GM12878 (cell line): ENCODE measurements at regions not wholly inside any gene's neighbourhood (a gene's known extent, or its start where the extent isn't known, plus 50 kb on each side); places are given as distances from the start of the nearest gene placed in this dataset.

ENCODE experiments used
- BMI1 ChIP-seq: fragments of 450-650 bp; IDR thresholded peaks from 2 replicates; pipeline ENCODE4 v1.6.1; 2016; ENCODE audit warnings: mild to moderate bottlenecking, moderate library complexity, borderline replicate concordance
- CTCF ChIP-seq, 3 experiments: IDR thresholded peaks in 2 of 3; conservative IDR thresholded peaks in 1 of 3; 2 replicates each; pipeline ENCODE4 v1.5.1; 2011; ENCODE audit warnings: low read depth in 3 of 3, low read length in 3 of 3, mild to moderate bottlenecking in 3 of 3, control low read depth in 2 of 3, moderate library complexity in 2 of 3, inconsistent platforms in 1 of 3, mixed read lengths in 1 of 3; ENCODE audit not compliant: control insufficient read depth in 2 of 3, insufficient read depth in 1 of 3; ENCODE audit errors: extremely low read depth in 1 of 3
- EGR1 ChIP-seq, 2 experiments: IDR thresholded peaks; 1 replicate in 1 of 2; 2 replicates in 1 of 2; pipeline ENCODE4 v1.6.1; 2011 to 2012; ENCODE audit warnings: low read depth in 2 of 2, low read length in 2 of 2, borderline replicate concordance in 1 of 2, mild to moderate bottlenecking in 1 of 2, moderate library complexity in 1 of 2
- EP300 ChIP-seq, 2 experiments: fragments of 150-350 bp in 1 of 2; IDR thresholded peaks; 2 replicates each; pipeline ENCODE4 v1.6.1; 2011 to 2012; ENCODE audit warnings: low read depth in 2 of 2, low read length in 2 of 2, borderline replicate concordance in 1 of 2, improper control_type of control experiment in 1 of 2, inconsistent platforms in 1 of 2; ENCODE audit not compliant: control insufficient read depth in 1 of 2
- FOS ChIP-seq: IDR thresholded peaks from 3 replicates; pipeline ENCODE4 v1.6.1; 2011; ENCODE audit warnings: borderline replicate concordance; ENCODE audit not compliant: insufficient read length; ENCODE audit errors: extremely low read depth
- JUND ChIP-seq: IDR thresholded peaks from 2 replicates; pipeline ENCODE4 v1.6.1; 2012; ENCODE audit warnings: low read depth, mild to moderate bottlenecking, low read length, improper control_type of control experiment, moderate library complexity
- POLR2A ChIP-seq: IDR thresholded peaks from 2 replicates; pipeline ENCODE4 v1.6.1; 2011; ENCODE audit warnings: low read depth, mild to moderate bottlenecking, low read length
- POLR2AphosphoS5 ChIP-seq: IDR thresholded peaks from 2 replicates; pipeline ENCODE4 v1.6.1; 2011; ENCODE audit warnings: mild to moderate bottlenecking, low read length, inconsistent platforms
- SIN3A ChIP-seq: IDR thresholded peaks from 2 replicates; pipeline ENCODE4 v1.6.1; 2012; ENCODE audit warnings: low read depth, low read length, improper control_type of control experiment
- ZBTB40 ChIP-seq: fragments of 450-650 bp; IDR thresholded peaks from 2 replicates; pipeline ENCODE4 v1.6.1; 2016; ENCODE audit warnings: mild to moderate bottlenecking, moderate library complexity, borderline replicate concordance

- TF ChIP-seq CTCF (IDR thresholded peaks at IDR 0.05 in 2 of 3, conservative IDR thresholded peaks at IDR 0.05 in 1 of 3; ENCODE audit: control insufficient read depth in 2 of 3, extremely low read depth in 1 of 3, insufficient read depth in 1 of 3, low read depth in 3 of 3, low read length in 3 of 3), result no peak
- no peak for TF ChIP-seq BMI1
- no peak for TF ChIP-seq EP300 (IDR thresholded peaks at IDR 0.05; ENCODE audit: borderline replicate concordance in 1 of 2, control insufficient read depth in 1 of 2, low read depth in 2 of 2, low read length in 2 of 2)
- TF ChIP-seq FOS, result no peak
- TF ChIP-seq EGR1 (IDR thresholded peaks at IDR 0.05; ENCODE audit: borderline replicate concordance in 1 of 2, low read depth in 2 of 2, low read length in 2 of 2), result no peak
- no peak for TF ChIP-seq POLR2A
- no peak for TF ChIP-seq ZBTB40
- no peak for TF ChIP-seq POLR2AphosphoS5
- no peak for TF ChIP-seq SIN3A
- no peak for TF ChIP-seq JUND
These were observed 983.7 kb downstream of the MCTP2 start for GRCh38 chr15:95215017-95215416.
